Mucosa of descending colon (tissue), 3 donors: ENCODE measurements at regions not wholly inside any gene's neighbourhood (a gene's known extent, or its start where the extent isn't known, plus 50 kb on each side); places are given as distances from the start of the nearest gene placed in this dataset.

Source experiments
- ATAC-seq: fragments of 200-7000 bp; cut with Tn5 transposase; one replicate; pipeline ENCODE4 v1.9.1; 2020; ENCODE audit warnings: mild to moderate bottlenecking, moderate library complexity
- DNase-seq, 3 donors: peaks; one replicate each; pipeline ENCODE4 v3.0.0-alpha.2; 2020
- H3K36me3 ChIP-seq: fragments of 200-600 bp; one replicate; pipeline ENCODE4 v1.8.0; 2021; ENCODE audit warnings: low read depth, mild to moderate bottlenecking
- H3K4me1 ChIP-seq: fragments of 200-600 bp; one replicate; pipeline ENCODE4 v1.8.0; 2021; ENCODE audit warnings: low read depth, mild to moderate bottlenecking
- H3K4me3 ChIP-seq: fragments of 200-600 bp; one replicate; pipeline ENCODE4 v1.8.0; 2021; ENCODE audit warnings: mild to moderate bottlenecking
- H3K9me3 ChIP-seq: fragments of 200-600 bp; one replicate; pipeline ENCODE4 v1.8.0; 2021; ENCODE audit warnings: mild to moderate bottlenecking
- CTCF ChIP-seq: fragments of 200-600 bp; IDR thresholded peaks from one replicate; pipeline ENCODE4 v1.8.0; 2022; ENCODE audit warnings: antibody characterized with exemption, mild to moderate bottlenecking
- intact Hi-C, 2 donors: fragments of 100-400 bp; cut with DNase I in 1 of 2; cut with micrococcal nuclease in 1 of 2; formaldehyde crosslinking; loops; one replicate each; pipeline versions ENCODE4 v1.11.0 to v1.11.1; 2022; cut with DNase I, micrococcal nuclease
- donor health status: DM: no; HTN: no; CAD: no; lungs with moderate emphysema.
- donor health status: DM: no; HTN: no; CAD: no.
- donor health status: DM: no; HTN: yes; CAD: no.

- DNase-seq (no peak), ATAC-seq (no peak)
- TF ChIP-seq CTCF, result no peak
- H3K4me1 ChIP-seq, result no peaks in the 10 kb centered on the region
- no peaks in the 10 kb centered on the region for H3K9me3 ChIP-seq
- no peak overlapping the region for H3K4me3 ChIP-seq
- intact Hi-C loops, result no loop called here
- no peaks in the 10 kb centered on the region for H3K36me3 ChIP-seq
Observed at GRCh38 chr10:52459097-52459496, 145.0 kb downstream of the DKK1 start.

- Histone ChIP-seq H3K9me3 (no peaks in the 10 kb centered on the region), H3K4me3 (no peak overlapping the region), H3K4me1 (no peaks in the 10 kb centered on the region), H3K36me3 (no peaks in the 10 kb centered on the region)
- TF ChIP-seq CTCF, result no peak
- intact Hi-C loops, result no loop called here
- ATAC-seq (no peak), DNase-seq (no peak)
Observed at GRCh38 chr10:52463826-52464225, 149.7 kb downstream of the DKK1 start.

- Histone ChIP-seq H3K9me3 (no peaks in the 10 kb centered on the region), H3K36me3 (no peaks in the 10 kb centered on the region), H3K4me3 (no peak overlapping the region), H3K4me1 (no peaks in the 10 kb centered on the region)
- intact Hi-C loops, result no loop called here
- ATAC-seq, result no peak
- no peak for TF ChIP-seq CTCF
- no peak for DNase-seq
Observed at GRCh38 chr10:52464368-52465124, 150.5 kb downstream of the DKK1 start.

- DNase-seq, result no peak
- no peak for TF ChIP-seq CTCF
- no peaks in the 10 kb centered on the region for H3K4me1 ChIP-seq
- no peak overlapping the region for H3K4me3 ChIP-seq
- ATAC-seq, result no peak
- intact Hi-C loops, result no loop called here
- H3K36me3 ChIP-seq, result no peaks in the 10 kb centered on the region
- H3K9me3 ChIP-seq, result no peaks in the 10 kb centered on the region
Observed at GRCh38 chr10:52465202-52465601, 151.1 kb downstream of the DKK1 start.

- no peak for TF ChIP-seq CTCF
- H3K9me3 ChIP-seq, result no peaks in the 10 kb centered on the region
- no peak overlapping the region for H3K4me3 ChIP-seq
- DNase-seq (no peak), ATAC-seq (no peak)
- intact Hi-C loops, result no loop called here
- H3K36me3 ChIP-seq, result no peaks in the 10 kb centered on the region
- no peaks in the 10 kb centered on the region for H3K4me1 ChIP-seq
Observed at GRCh38 chr10:52466464-52466863, 152.4 kb downstream of the DKK1 start.
